GM12874 (cell line): ENCODE measurements at regions not wholly inside any gene's neighbourhood (a gene's known extent, or its start where the extent isn't known, plus 50 kb on each side); places are given as distances from the start of the nearest gene placed in this dataset.

Experiments
- TF ChIP-seq, protein P1 (sequence below): IDR thresholded peaks from 2 replicates; pipeline ENCODE4 v1.5.1; 2011; ENCODE audit warnings: low read depth, mild to moderate bottlenecking, control low read depth, low read length, moderate library complexity; ENCODE audit not compliant: insufficient read depth

DNA sequence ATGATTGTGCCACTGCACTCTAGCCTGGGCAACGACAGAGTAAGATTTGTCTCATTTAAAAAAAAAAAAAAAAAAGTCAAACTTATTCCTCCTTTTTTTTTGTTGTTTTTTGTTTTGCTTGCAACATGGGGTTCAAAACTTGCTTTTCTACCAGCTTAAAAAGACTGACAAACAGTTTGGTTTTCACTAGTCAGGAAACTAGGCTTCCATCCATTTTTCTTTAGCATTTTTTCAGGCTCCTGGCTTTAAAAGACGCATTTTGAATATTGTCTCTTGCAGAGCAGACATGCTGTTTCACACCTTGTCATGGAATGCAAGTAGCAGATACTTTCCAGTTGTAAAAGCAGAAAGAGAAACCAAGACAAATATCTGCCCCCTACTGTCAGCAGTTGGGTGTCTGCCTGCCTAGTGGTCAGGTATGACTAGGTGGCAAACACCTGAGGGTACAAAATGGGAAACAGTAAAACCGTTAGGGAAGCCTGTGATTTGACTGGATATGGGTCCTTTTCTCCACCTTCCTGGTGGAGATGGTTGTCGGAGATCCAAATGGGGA lies 139.9 kb downstream of the CCDC71L start:
- TF ChIP-seq, protein P1, sequence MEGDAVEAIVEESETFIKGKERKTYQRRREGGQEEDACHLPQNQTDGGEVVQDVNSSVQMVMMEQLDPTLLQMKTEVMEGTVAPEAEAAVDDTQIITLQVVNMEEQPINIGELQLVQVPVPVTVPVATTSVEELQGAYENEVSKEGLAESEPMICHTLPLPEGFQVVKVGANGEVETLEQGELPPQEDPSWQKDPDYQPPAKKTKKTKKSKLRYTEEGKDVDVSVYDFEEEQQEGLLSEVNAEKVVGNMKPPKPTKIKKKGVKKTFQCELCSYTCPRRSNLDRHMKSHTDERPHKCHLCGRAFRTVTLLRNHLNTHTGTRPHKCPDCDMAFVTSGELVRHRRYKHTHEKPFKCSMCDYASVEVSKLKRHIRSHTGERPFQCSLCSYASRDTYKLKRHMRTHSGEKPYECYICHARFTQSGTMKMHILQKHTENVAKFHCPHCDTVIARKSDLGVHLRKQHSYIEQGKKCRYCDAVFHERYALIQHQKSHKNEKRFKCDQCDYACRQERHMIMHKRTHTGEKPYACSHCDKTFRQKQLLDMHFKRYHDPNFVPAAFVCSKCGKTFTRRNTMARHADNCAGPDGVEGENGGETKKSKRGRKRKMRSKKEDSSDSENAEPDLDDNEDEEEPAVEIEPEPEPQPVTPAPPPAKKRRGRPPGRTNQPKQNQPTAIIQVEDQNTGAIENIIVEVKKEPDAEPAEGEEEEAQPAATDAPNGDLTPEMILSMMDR, result peak; percentile 48

DNA sequence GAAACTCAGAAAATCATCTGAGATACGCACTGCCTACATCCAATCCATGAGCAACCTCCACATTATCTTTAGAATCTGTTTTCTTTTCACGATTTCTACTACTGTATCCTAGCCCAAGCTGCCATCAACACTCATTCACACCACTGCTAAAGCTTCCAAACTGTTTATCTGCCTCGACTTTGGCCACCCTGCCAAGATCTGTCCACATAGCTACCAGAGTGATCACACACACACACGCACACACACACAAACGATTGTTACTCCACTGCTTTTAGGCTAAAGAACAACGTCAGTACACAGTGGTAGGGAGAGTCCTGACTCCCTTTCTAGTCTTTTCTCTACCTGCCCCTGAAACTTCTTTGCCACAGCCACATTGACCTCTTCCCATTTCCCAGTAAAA lies 142.0 kb downstream of the CCDC71L start:
- TF ChIP-seq, protein P1, result no peak

DNA sequence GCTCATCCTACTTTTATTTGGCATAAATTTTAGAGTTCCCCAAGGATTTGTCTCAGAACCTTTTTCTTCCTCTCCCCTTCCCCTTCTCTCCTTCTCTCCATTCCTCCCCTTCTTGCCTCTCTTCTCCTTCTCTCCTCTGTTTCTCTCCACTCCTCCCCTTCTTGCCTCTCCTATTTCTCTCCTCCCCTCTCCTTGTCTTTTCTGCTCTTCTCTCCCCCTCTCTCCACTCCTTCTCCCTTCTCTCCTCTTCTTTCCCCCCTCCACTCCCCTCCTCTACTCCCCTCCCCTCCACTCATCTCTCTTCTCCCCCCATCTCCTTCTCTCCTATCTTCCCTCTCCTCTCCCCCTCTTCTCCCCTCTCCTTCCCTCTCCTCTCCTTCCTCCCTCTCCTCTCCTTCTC lies 142.7 kb downstream of the CCDC71L start:
- TF ChIP-seq, protein P1, result no peak

DNA sequence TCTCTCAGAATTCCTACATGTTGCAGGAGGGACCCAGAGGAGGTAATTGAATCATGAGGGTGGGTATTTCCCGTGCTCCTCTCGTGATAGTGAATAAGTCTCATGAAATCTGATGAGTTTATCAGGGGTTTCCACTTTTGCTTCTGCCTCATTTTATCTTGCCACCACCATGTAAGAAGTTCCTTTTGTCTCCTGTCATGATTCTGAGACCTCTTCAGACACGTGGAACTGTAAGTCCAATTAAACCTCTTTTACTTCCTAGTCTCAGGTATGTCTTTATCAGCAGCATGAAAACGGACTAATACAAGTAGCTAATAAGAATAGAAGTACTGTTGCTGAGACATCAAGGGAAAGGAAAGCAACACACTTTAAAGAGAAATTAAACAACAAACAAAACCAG lies 143.4 kb downstream of the CCDC71L start:
- TF ChIP-seq, protein P1, result no peak

DNA sequence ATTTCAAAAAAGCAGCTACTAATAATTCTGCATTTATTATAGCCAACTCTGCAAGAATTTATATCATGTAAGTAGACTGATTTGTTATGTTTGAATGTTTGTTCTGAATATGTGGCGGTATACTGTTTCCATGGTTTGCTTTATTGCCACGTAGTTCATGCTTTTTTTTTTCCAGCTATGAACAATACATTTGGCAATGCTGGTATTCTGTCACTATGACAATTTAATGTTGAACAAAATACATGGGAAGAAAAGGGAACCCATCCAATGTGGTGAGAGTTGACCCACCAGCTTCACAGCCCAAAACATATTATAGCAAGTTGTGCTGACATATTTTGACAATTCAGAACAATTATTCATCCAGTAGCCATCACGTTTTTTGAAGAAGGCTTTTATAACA lies 145.6 kb downstream of the CCDC71L start:
- TF ChIP-seq, protein P1, result no peak

DNA sequence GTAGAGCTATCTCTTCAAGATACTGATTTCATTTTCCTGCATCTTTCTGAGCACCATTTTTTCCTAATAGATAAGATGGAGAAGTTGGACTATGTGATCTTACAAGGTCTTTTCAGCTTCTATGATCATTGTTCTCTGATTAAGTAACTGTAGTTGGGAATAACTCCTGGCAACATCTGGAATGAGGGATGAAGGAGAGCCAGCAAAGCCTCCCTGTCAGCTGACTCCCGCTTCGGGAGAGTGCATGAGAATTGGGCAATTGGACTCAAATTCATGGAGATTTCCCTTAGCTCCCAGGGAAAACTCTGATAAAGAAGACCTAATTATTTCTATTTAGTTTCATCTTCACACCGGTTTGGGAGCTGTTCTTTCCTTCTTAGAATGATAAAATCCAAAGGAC lies 146.1 kb downstream of the CCDC71L start:
- TF ChIP-seq, protein P1, result no peak

DNA sequence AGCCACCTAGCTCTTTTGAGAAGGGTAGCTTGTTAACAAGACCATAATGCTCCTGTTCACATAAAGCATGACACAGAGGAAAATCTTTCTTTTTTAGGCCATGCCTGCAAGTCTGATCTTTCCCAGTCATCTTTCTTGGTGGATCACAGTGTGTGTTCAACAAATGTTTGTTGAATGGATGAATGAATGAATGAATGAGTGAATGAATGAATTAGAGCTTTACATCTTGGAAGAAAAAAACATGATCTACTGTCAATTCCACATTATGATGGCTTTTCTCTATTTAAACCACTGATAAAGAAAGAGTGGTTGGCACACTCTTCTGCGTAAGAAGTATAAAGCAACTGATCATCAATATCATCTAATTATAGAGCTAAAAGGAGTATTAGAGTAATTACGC lies 148.7 kb downstream of the CCDC71L start:
- TF ChIP-seq, protein P1, result no peak
